HCT116 (cell line): ENCODE measurements at regions not wholly inside any gene's neighbourhood (a gene's known extent, or its start where the extent isn't known, plus 50 kb on each side); places are given as distances from the start of the nearest gene placed in this dataset.

ENCODE experiments used
- ATAC-seq: fragments of 200-7000 bp; cut with Tn5 transposase; 2 replicates; pipeline ENCODE4 v1.9.1; 2020; ENCODE audit warnings: mild to moderate bottlenecking, moderate library complexity
- BruUV-seq: library from RNA; stranded (reverse); fragments of 400-500 nt; replicated peaks from 2 replicates; lab custom pipeline; 2021; lab: Mats Ljungman, UMichigan
- CTCF ChIA-PET: fragments of 300-600 bp; sonication (Branson Sonifier 250); formaldehyde crosslinking; loops from one replicate; lab custom pipeline; 2021; ENCODE audit warnings: antibody characterized with exemption; lab: Charles Lee
- POLR2A ChIA-PET: fragments of 300-600, 350-600 bp; sonication (Branson Sonifier 250); formaldehyde crosslinking; loops from one replicate; lab custom pipeline; 2021; ENCODE audit warnings: antibody characterized with exemption; lab: Charles Lee
- RAD21 ChIA-PET, 2 experiments: fragments of 300-600 bp; sonication (Branson Sonifier 250); formaldehyde crosslinking; loops; one replicate each; lab custom pipeline; 2023; ENCODE audit warnings: low total read pairs in 2 of 2; ENCODE audit not compliant: uncharacterized antibody in 2 of 2, unreplicated experiment in 2 of 2, low non-redundant PET in 1 of 2; lab: Charles Lee
- DNase-seq: peaks from one replicate; pipeline ENCODE4 v3.0.0-alpha.2; 2010; ENCODE audit warnings: low read depth, low spot score
- H2AFZ ChIP-seq: fragments of 200-600 bp; shearing (Covaris generic), sonication (generic); 2 replicates; pipeline ENCODE4 v1.6.1; 2017; ENCODE audit warnings: low read depth, mixed run types, mixed read lengths, antibody characterized with exemption, low read length; ENCODE audit not compliant: poor library complexity, severe bottlenecking
- H3K27ac ChIP-seq: 2 replicates; pipeline ENCODE4 v1.5.1; 2012; ENCODE audit warnings: low read depth, low read length
- H3K27me3 ChIP-seq: fragments of 200-600 bp; sonication (generic); 2 replicates; pipeline ENCODE4 v1.6.1; 2016; ENCODE audit warnings: mixed run types, low read length, mixed read lengths; ENCODE audit not compliant: insufficient read depth
- H3K36me3 ChIP-seq, 2 experiments: fragments of 200-500 bp in 1 of 2; fragments of 200-600 bp in 1 of 2; sonication (Bioruptor generic) in 1 of 2; sonication (generic) in 1 of 2; 2 replicates each; pipeline versions ENCODE4 v1.5.1 to v1.6.1; 2014 to 2016; ENCODE audit warnings: low read length in 2 of 2, inconsistent platforms in 1 of 2, mixed read lengths in 1 of 2, mixed run types in 1 of 2; ENCODE audit not compliant: insufficient read depth in 2 of 2, control insufficient read depth in 1 of 2
- H3K4me1 ChIP-seq, 2 experiments: fragments of 200-600 bp in 1 of 2; sonication (generic) in 1 of 2; 2 replicates each; pipeline versions ENCODE4 v1.5.1 to v1.6.1; 2012 to 2017; ENCODE audit warnings: low read length in 2 of 2, inconsistent platforms in 1 of 2, mild to moderate bottlenecking in 1 of 2, mixed read lengths in 1 of 2, mixed run types in 1 of 2, moderate library complexity in 1 of 2; ENCODE audit not compliant: insufficient read depth in 2 of 2, control insufficient read depth in 1 of 2
- H3K4me2 ChIP-seq: fragments of 200-600 bp; sonication (generic); 2 replicates; pipeline ENCODE4 v1.6.1; 2017; ENCODE audit warnings: mixed run types, low read length, mixed read lengths
- H3K4me3 ChIP-seq, 2 experiments: fragments of 200-600 bp in 1 of 2; sonication (generic) in 1 of 2; replicated peaks in 1 of 2; 2 replicates each; pipeline ENCODE4 v1.5.1; 2011 to 2016; ENCODE audit warnings: low read length in 2 of 2, control low read depth in 1 of 2, low read depth in 1 of 2, mild to moderate bottlenecking in 1 of 2, mixed read lengths in 1 of 2, mixed run types in 1 of 2
- H3K79me2 ChIP-seq: fragments of 200-600 bp; sonication (generic); 2 replicates; pipeline ENCODE4 v1.6.1; 2017; ENCODE audit warnings: mild to moderate bottlenecking, mixed run types, low read length, moderate library complexity, mixed read lengths; ENCODE audit not compliant: insufficient read depth
- H3K9ac ChIP-seq: fragments of 200-600 bp; sonication (generic); 2 replicates; pipeline ENCODE4 v1.6.1; 2016; ENCODE audit warnings: low read length, mixed read lengths
- H3K9me2 ChIP-seq: fragments of 200-600 bp; sonication (generic), shearing (Covaris generic); 2 replicates; pipeline ENCODE4 v1.6.1; 2017; ENCODE audit warnings: mixed run types, mild to moderate bottlenecking, moderate library complexity; ENCODE audit not compliant: insufficient read depth
- H3K9me3 ChIP-seq, 2 experiments: fragments of 200-500 bp in 1 of 2; fragments of 200-600 bp in 1 of 2; sonication (Bioruptor generic) in 1 of 2; sonication (generic) in 1 of 2; 2 replicates each; pipeline ENCODE4 v1.6.1; 2014 to 2017; ENCODE audit warnings: low read length in 2 of 2, mixed read lengths in 2 of 2, inconsistent platforms in 1 of 2, low read depth in 1 of 2, mild to moderate bottlenecking in 1 of 2, mixed run types in 1 of 2, moderate library complexity in 1 of 2; ENCODE audit not compliant: control insufficient read depth in 1 of 2, insufficient read depth in 1 of 2
- H4K20me1 ChIP-seq: fragments of 200-600 bp; sonication (generic), shearing (Covaris generic); 2 replicates; pipeline ENCODE4 v1.6.1; 2017; ENCODE audit warnings: mixed run types, mild to moderate bottlenecking, moderate library complexity; ENCODE audit not compliant: insufficient read depth
- CBX3 ChIP-seq: IDR thresholded peaks from 2 replicates; pipeline ENCODE4 v1.6.1; 2012; ENCODE audit warnings: low read depth
- ELF1 ChIP-seq: IDR thresholded peaks from 2 replicates; pipeline ENCODE4 v1.6.1; 2012; ENCODE audit warnings: low read depth, borderline replicate concordance
- EZH2phosphoT487 ChIP-seq: fragments of 200-600 bp; IDR thresholded peaks from 2 replicates; pipeline ENCODE4 v1.6.1; 2018; ENCODE audit warnings: antibody characterized with exemption, borderline replicate concordance
- FOSL1 ChIP-seq: IDR thresholded peaks from 2 replicates; pipeline ENCODE4 v1.6.1; 2012; ENCODE audit warnings: low read depth
- JUND ChIP-seq: IDR thresholded peaks from 2 replicates; pipeline ENCODE4 v1.6.1; 2012
- POLR2AphosphoS5 ChIP-seq: IDR thresholded peaks from 2 replicates; pipeline ENCODE4 v1.6.1; 2011; ENCODE audit warnings: mild to moderate bottlenecking, low read depth, low read length, moderate library complexity
- SRF ChIP-seq: IDR thresholded peaks from 2 replicates; pipeline ENCODE4 v1.6.1; 2012; ENCODE audit warnings: low read depth
- TCF7L2 ChIP-seq: IDR thresholded peaks from 2 replicates; pipeline ENCODE4 v1.7.0; 2011; ENCODE audit warnings: borderline replicate concordance, inconsistent platforms; ENCODE audit not compliant: insufficient read depth, insufficient read length; ENCODE audit errors: extremely low read depth
- intact Hi-C: fragments of 100-400 bp; cut with micrococcal nuclease; formaldehyde crosslinking; loops from 2 replicates; pipeline ENCODE4 v1.10.0; 2022
- TF ChIP-seq, protein P1 (sequence below): IDR thresholded peaks from 2 replicates; pipeline ENCODE4 v1.6.1; 2011; ENCODE audit warnings: mild to moderate bottlenecking, low read length, moderate library complexity; ENCODE audit not compliant: insufficient replicate concordance; ENCODE audit errors: extremely low read depth
- TF ChIP-seq, protein P2 (sequence below): IDR thresholded peaks from 2 replicates; pipeline ENCODE4 v1.6.1; 2012
- TF ChIP-seq, protein P3 (sequence below): IDR thresholded peaks from 2 replicates; pipeline ENCODE4 v1.6.1; 2012; ENCODE audit warnings: low read depth

DNA sequence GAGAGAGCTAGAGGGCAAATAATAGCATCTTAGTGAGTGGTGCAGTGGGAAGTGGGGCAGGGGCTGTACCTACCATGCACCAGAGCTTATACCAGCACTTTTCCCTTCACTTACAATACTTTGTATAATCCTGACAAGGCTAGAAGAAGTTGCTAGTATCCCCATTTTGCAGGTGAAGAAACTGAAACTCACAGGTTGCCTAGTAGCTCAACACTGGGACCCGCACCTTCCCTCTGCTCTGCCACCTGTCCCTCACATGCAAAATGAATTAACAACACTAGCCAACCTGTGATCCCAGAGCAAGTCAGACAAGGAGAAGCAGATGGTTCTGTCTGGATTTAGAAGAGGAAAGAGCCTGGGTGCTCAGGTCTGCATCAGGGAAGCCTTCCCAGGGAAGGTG, 510.4 kb downstream of the BUD13 start:
- Histone ChIP-seq H3K4me3 (no peak overlapping the region), H4K20me1 (no peaks in the 10 kb centered on the region), H3K79me2 (no peaks in the 10 kb centered on the region), H3K9me2 (no peaks in the 10 kb centered on the region), H2AFZ (no peak overlapping the region), H3K36me3 (no peaks in the 10 kb centered on the region), H3K9me3 (no peaks in the 10 kb centered on the region), H3K27me3 (peaks cover 60% of the 10 kb centered on the region), H3K9ac (no peak overlapping the region), H3K27ac (no peak overlapping the region), H3K4me1 (no peaks in the 10 kb centered on the region), H3K4me2 (no peak overlapping the region)
- DNase-seq, result no peak
- ATAC-seq, result no peak
- POLR2A ChIA-PET, result no interaction called here
- CTCF ChIA-PET, result no interaction called here
- RAD21 ChIA-PET, result no interaction called here
- no TSS peak for BruUV-seq
- intact Hi-C loops, result no loop called here
- TF ChIP-seq POLR2AphosphoS5 (no peak), TCF7L2 (no peak), FOSL1 (no peak), ELF1 (no peak), EZH2phosphoT487 (no peak), JUND (no peak), CBX3 (no peak), SRF (no peak)
- TF ChIP-seq, protein P1, sequence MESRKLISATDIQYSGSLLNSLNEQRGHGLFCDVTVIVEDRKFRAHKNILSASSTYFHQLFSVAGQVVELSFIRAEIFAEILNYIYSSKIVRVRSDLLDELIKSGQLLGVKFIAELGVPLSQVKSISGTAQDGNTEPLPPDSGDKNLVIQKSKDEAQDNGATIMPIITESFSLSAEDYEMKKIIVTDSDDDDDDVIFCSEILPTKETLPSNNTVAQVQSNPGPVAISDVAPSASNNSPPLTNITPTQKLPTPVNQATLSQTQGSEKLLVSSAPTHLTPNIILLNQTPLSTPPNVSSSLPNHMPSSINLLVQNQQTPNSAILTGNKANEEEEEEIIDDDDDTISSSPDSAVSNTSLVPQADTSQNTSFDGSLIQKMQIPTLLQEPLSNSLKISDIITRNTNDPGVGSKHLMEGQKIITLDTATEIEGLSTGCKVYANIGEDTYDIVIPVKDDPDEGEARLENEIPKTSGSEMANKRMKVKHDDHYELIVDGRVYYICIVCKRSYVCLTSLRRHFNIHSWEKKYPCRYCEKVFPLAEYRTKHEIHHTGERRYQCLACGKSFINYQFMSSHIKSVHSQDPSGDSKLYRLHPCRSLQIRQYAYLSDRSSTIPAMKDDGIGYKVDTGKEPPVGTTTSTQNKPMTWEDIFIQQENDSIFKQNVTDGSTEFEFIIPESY, result no peak
- TF ChIP-seq, protein P2, sequence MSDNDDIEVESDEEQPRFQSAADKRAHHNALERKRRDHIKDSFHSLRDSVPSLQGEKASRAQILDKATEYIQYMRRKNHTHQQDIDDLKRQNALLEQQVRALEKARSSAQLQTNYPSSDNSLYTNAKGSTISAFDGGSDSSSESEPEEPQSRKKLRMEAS, result no peak
- TF ChIP-seq, protein P3, sequence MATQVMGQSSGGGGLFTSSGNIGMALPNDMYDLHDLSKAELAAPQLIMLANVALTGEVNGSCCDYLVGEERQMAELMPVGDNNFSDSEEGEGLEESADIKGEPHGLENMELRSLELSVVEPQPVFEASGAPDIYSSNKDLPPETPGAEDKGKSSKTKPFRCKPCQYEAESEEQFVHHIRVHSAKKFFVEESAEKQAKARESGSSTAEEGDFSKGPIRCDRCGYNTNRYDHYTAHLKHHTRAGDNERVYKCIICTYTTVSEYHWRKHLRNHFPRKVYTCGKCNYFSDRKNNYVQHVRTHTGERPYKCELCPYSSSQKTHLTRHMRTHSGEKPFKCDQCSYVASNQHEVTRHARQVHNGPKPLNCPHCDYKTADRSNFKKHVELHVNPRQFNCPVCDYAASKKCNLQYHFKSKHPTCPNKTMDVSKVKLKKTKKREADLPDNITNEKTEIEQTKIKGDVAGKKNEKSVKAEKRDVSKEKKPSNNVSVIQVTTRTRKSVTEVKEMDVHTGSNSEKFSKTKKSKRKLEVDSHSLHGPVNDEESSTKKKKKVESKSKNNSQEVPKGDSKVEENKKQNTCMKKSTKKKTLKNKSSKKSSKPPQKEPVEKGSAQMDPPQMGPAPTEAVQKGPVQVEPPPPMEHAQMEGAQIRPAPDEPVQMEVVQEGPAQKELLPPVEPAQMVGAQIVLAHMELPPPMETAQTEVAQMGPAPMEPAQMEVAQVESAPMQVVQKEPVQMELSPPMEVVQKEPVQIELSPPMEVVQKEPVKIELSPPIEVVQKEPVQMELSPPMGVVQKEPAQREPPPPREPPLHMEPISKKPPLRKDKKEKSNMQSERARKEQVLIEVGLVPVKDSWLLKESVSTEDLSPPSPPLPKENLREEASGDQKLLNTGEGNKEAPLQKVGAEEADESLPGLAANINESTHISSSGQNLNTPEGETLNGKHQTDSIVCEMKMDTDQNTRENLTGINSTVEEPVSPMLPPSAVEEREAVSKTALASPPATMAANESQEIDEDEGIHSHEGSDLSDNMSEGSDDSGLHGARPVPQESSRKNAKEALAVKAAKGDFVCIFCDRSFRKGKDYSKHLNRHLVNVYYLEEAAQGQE, result no peak
